NCI-H446 treated with DMSO at 0.1 percent for 48 hours (cell line): ENCODE measurements at regions not wholly inside any gene's neighbourhood (a gene's known extent, or its start where the extent isn't known, plus 50 kb on each side); places are given as distances from the start of the nearest gene placed in this dataset.
"Not testable (repeated sequence)": the region's sequence is repeated elsewhere in the genome, so short reads cannot be mapped to it uniquely, and the experiment has no call there.

ENCODE experiments used
- DNase-seq: peaks from one replicate; lab custom pipeline; 2025; lab: John Stamatoyannopoulos, UW

DNA sequence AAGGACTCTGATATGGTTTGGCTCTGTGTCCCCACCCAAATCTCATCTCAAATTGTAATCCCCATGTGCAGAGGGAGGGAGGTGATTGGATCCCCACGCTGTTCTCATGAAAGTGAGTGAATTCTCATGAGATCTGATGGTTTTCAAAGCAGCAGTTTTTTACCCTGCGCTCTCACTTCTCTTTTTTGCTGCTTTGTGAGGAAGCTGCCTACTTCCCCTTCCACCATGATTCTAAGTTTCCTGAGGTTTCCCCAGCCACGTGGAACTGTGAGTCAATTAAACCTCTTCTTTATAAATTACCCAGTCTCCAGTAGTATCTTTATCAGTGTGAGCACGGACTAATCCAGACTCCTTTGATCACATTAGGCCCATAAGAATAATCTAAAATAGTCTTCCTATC is 719.7 kb upstream of the CDH8 start:
- no peak for DNase-seq

DNA sequence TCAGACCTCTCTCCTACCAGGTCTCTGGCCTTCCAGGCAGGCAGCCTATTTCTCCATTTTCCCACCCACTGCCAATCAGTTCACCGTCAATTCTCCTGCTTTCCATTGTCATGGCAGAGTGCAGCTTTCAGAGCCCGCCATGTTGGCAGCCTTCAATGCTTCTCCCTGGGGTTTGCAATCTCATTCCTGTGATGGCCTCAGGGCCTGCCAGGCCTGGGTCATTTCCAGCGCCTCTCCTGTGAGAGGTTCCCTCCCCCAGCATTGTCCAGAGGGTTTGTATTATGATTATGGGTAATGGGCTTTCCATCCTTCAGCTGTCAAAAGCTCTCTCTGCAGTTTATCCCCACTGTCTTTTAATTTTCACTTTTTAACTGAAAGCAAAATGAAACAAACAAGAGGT is 716.6 kb upstream of the CDH8 start:
- no peak for DNase-seq

DNA sequence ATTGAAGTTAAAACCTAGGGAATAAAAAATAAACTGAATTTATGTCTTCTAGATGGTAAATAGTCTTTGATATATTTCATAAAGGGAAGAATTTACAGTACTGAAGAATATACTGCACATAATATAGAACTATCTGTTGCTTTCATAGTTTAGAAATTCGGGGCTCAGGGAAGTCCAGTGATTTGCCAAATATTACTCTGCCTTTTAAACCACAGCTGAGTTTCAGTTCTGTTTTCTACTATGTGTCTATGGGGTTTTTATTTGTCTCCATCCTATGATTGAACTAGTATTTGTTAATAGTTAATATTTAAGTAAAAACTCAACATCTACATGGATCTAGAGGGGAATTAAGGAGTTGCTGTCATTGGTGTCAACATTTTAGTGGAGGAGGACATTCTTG is 715.0 kb upstream of the CDH8 start:
- DNase-seq: no peak

DNA sequence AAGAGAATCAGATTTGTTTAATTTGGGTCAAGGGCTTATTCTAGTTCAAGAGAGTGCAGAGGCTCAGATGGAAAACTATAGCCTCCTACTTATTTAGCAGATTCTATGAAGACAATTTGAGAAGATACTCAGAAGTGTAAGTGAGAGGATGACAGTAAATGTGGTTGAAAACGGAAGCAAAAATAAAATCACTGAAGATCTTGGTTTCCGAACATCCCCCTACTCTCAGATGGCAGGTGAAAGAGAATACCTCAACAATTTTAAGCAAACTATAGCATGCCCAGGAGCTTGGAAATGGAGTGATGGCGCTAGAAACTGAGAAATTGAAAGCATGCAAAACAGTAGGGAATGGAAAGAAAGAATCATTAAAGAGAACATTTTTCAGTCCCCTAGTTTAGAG is 705.5 kb upstream of the CDH8 start:
- DNase-seq: no peak

DNA sequence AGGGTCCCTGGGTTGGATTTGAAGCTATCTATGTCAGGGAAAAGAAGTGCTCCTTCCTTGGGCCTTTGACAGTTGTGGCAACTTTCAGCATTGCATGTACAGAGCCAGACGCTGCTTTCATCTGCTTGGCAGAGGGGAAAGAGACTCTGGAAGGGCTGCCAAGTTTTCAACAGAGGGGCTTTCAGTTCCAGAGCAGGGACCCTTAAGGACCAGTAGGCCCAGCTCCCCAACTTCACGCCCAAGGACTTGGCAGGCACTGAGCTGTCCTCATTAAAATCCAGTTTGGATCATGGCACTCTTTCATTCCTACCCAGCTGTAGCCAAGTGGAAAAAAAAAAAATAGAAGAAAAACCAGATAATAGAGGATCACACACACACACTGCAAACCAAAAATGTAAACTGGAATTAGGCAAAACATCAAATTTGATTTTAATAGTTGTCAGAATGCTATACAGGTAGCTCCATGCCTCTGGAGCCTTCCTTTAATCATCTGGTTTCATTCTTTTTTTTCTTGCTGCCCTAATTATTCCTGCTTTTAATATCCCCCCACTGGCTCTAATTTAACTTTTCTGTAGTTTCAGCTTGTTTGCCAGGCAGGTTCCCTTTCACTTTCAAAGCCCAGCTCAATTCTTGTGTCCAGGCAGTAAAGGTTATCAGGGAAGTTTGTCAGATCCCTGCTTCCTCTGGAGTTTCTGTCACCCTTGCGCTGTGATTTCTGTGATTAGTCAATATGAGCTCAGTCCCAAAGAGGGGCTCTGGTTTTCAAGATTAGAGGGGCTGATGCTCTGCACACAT is 702.6 kb upstream of the CDH8 start:
- DNase-seq: peak; percentile 82

DNA sequence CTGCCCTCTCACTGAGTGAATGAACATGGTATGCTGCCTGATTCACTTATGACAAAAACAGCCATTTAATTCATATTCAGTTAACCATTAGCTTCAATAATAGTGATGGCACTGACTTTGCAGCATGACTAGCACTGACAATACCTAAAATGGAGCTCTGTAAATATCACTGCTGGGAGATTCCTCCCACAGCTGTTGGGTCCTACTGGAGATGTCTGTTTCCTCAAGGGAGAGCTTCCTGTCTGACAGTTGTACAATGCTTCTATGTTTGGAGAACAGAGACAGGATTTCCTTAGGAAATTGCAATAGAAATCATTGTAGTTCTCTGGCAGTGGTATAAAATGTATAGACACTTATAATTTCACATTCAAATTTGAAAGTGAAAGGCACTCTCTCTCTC is 695.9 kb upstream of the CDH8 start:
- DNase-seq: no peak

DNA sequence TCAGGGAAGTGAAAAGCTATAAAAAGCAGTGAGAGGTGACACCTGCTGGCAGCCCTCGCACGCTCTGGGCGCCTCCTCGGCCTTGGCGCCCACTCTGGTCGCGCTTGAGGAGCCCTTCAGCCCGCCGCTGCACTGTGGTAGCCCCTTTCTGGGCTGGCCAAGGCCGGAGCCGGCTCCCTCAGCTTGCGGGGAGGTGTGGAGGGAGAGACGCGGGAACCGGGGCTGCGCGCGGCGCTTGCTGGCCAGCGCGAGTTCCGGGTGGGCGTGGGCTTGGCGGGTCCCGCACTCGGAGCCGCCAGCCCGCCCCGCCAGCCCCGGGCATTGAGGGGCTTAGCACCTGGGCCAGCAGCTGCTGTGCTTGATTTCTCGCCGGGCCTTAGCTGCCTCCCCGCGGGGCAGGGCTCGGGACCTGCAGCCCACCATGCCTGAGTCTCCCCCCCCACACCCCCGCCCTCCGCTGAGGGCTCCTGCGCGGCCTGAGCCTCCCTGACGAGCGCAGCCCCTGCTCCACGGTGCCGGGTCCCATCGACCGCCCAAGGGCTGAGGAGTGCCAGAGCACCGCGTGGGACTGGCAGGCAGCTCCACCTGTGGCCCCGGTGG is 688.5 kb upstream of the CDH8 start:
- not testable (repeated sequence) for DNase-seq

DNA sequence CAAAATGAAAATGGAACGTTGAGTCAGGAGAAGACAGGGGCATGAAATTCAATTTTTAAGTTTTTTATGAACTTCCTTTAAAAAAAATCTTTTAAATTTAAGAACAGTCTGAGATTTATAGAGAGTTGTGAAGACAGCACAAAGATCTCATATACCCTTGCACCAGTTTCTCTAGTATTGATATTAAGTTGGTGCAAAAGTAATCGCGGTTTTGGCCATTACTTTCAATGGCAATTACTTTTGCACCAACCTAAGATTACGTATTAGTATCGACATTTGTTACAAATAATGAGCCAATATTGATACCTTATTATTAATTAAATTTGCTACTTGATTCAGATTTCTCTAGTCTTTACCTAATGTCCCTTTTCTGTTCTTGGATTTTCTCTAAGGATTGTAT is 684.4 kb upstream of the CDH8 start:
- DNase-seq: no peak

DNA sequence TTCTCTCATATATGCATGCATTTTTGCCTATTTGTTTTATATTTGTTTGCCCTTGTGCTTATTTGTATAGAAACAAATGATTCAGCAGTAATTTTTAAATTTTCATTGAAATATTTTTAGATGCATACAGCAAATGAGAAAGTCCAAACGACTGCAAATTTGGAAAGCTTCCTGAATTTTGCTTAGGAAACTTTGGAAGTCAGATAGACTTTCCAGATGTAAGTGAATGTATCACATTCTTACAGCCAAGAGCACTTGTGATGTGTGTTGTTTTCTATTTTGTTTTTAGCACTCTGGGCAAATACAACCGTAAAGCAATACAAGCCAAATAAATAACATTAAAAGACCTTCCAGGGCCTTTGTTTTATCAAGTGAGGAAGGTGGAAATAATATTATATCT is 680.8 kb upstream of the CDH8 start:
- no peak for DNase-seq

DNA sequence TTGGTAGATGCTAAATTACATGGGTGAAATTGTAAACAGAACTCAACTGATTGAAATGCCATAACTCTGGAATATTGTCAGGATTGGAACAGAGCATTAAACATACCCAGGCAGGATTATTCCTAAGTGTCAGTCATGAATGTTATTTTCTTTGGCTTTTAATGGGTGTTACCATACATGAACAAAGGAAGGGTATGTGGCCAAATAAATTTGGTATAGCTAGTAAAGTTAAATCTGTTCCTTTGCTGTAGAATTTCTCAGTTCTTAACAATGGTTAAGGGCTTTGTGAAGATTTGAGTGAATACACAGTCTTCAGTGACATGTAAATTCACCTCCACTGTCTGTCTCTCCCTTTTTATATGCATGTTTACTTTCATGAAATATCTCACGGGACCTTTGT is 679.5 kb upstream of the CDH8 start:
- DNase-seq: no peak

DNA sequence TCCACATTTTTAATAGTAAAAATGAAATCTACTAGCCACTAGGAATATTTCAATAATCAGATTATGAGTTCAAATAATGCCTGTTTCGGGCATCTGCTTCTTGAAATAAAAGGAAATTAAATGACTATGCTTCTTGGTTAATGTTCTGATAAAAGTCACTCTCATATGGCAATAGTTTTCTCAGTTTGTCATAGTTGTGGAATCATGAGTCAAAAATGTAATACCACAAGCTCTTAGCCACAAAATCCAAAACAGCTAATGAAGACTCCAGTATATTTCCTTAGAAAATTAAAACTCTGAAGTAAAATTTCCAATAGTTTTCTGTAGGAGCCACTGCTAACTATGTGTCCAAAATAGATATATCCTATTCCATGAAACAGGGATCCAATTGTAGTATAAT is 676.3 kb upstream of the CDH8 start:
- no peak for DNase-seq

DNA sequence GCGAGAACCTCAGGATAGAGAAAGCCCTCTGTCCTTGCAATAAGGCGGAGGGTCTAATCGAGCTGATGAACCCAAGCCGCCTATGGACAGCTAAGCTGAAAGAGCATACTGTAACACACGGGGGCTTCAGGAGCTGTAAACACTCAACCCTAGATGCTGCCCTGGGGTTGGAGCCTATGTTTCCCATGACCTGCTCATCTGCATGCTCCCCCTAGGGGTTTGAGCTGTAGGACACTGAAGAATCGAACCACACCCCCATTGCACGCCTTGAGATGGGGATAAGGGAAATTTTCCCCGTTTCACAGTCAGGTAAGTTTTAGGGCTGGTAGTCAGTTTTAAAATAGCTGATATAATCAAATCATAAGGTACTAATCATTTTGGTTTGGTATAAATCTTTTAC is 675.6 kb upstream of the CDH8 start:
- DNase-seq: no peak

DNA sequence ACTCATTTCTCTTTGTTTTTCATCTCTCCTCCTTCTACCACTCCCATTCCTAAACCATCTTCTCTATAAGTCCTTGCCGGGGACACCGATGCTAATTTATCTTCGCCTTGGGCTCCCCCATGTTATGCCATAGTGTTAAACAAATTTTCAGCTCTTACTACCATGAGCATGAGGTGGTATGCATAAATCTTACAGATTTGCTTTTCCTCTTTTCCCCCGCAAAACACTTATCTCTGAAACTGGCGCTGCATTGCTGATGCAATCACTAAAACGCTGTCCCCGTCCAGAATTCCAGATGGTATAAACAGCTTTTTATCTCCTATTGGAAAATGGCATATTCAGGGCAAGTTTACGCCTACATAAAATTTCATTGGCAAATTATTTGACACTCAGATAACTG is 673.6 kb upstream of the CDH8 start:
- DNase-seq: no peak

DNA sequence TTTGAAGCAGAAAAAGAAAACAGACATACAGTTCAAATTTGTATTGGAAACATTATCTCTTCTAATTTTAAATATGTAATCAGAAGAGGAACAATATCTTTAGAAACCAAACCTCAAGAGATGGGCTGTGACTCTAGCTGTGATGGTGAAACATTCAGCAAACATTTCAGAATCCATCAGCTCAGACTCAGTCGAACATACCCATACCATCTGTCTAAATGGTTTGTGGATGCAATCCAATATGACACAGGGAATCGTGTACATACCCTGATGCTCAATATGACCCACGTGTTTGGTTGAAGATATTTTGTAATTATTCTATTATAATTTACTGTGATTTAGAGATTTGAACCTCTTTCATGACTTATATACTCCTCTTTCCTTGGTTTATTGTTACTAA is 665.2 kb upstream of the CDH8 start:
- DNase-seq: peak; percentile 49

DNA sequence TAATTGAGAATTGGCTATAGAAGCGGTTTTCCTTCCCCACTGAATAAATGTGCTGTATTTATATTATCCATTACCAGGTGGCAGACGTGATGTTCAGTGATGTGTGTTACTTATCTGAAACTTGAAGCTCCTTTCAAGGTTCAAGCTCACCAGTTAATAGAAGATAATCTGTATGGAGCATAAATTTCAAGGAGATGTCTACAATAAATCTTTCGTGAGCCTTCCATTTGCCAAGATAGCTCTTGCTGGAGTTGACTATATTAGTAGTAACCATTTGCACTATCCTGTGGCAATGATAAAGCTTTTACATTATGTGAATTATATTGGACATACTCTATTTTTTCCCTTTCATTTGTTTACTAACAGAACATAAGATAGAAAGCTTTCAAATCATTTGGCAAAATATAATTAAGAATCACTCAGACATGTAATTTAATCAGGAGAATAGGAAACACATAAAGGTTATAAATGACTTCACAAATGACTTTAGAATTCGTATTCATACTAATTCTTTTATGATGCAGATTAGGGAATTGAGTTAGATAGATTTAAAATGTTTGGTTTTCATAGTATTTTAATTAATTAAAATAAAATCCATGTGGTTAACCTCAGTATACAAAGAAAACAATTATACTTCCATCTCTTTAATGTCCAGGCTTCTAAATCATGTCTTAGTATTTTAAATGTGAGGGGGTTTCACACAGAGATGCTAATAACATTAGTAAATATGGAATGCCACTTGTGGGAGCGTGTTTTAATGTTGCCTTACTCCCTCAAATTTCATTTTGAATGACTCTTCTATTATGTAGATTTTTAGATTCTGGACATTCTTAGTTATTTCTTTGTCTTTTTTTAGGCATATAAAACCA is 664.4 kb upstream of the CDH8 start:
- DNase-seq: peak; percentile 20

DNA sequence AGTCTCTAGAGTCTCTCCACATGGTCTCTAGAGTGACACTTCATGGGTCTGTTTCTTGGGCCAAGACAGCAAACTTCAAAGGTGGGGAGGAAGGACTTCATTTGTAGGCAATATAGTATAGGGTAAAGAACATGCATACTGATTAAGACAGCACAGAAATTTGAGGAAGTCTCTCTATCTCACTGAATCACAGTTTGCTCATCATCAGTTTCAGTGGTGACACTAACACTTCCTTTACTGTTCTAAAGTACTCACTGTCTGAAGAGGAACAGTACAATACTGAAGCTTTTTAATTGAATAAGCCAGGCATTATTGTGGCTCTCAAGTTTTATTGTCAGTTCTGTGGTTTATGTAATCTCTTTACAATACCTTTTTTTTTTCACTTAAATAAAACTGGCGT is 656.4 kb upstream of the CDH8 start:
- DNase-seq: no peak

DNA sequence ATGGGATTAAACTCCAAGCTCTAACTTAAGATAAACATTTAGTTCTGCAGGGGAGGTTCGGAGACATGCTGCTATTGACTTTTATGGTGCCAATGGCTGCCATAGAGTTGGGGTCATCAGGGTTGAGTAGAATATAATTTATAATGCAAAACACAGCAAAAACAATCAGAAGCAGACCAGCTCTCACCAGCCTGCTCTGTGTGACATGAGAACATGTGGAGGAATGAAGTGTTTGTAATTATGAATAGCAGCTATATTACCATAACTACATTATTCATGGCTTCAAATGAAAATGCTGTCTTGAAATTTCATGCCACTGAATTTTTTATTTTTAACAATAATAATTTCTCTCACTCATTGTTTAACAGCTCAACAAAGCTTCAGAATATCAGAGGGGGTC is 645.6 kb upstream of the CDH8 start:
- no peak for DNase-seq

DNA sequence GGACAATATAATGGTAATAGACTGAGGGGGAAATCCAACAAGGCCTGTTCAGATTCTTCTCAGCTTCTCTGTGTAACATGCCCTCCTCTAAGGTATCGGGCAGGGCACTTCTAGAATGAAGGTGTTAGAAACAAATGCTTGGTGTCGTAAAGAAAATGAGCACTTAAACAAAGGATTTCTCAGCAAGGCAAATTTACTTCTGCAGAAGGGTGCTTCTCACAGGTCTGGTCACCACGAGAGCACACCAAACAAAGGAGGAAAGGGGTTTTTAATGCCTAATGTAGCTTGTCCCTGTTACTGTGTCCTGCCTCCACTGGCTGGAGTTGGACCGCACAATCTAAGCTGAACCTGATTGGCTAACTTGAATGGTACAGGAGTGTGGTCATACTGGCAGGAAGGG is 642.6 kb upstream of the CDH8 start:
- no peak for DNase-seq

DNA sequence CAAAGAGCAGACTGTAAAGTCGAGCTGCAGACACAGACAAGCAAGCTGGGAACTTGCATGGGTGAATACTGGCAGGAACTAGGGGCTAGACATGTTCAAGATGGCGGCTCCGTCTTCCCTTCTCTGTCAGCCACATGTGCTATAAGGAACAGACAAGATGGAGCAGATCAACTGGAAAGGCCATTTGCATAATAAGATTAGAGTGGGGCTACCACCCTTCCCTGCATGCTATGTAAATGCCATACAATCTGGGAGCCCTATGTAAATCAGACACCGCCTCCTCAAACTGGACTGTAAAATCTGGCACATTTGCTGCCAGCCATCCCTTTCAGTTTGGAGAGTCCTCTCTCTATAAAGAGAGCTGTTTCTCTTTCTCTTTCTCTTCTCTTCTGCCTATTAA is 640.1 kb upstream of the CDH8 start:
- DNase-seq: no peak

DNA sequence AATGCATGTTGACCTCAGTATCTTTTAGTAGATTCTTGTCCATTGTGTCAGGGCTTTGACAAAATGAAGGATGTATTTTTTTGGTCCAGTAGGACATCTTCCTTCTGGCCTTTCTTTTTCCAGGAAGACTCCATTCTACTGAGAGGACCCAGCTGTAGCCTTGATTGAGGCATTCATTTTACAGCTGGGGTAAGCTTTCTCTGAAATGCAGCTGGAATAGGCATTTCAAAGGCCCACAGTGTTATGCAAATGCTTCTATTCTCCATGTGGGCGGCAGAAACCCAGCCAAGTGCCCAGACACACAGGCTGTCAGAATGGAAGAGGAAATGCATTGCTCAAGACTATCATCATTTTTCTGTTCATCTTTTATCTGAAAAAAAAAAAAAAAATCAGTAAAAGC is 629.0 kb upstream of the CDH8 start:
- no peak for DNase-seq

DNA sequence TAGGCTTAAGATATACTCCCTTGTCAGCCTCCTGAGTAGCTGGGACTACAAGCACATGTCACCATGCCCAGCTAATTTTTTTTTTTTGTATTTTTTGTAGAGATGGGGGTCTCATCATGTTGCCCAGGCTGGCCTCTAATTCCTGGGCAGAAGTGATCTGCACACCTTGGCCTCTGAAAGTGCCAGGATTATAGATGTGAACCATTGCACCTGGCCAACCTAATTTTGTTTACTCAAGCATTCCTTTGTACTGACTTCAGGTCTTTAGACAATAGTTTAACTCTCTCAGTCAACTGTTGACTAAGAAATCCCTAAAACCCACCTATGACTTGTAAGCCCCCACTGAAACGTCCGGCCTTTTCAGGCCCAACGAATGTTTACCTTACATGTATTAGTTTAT is 628.3 kb upstream of the CDH8 start:
- no peak for DNase-seq

DNA sequence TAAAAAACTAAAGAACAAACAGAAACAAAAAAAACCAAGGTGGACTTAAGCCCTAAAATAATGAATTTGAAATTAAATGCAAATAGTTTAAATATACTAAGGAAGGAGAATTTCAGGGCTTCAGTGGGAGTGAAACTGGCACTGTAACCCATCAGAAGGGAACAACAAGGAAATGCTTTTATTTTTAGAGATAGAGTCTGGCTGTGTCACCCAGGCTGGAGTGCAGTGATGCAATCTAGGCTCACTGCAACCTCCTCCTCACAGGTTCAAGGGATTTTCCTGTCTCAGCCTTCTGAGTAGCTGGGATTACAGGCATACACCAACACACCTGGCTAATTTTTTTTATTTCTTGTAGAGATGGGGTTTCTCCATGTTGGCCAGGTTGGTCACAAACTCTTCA is 625.2 kb upstream of the CDH8 start:
- DNase-seq: no peak

DNA sequence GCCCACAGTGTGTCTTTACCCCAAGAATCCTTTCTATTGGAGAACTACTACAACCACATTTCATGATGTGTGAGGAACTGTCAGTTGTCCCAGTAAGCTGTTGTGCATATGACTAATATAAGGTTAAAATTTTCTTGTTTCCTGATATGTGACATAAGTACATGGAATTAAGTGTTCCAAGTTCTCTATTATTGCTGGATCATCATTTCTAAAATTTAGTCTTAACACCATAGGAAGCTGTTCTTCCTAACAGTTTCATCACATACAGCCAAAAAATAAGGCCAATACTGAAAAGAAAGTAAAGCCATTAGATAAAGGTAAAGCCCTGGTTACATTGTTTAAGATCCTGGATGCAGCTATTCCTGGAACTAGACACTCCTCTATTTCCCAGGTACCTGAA is 620.9 kb upstream of the CDH8 start:
- DNase-seq: no peak
